Retinal pigment epithelial cell (primary cell): ENCODE measurements at regions not wholly inside any gene's neighbourhood (a gene's known extent, or its start where the extent isn't known, plus 50 kb on each side); places are given as distances from the start of the nearest gene placed in this dataset.
A peak's percentile ranks its signal among the peaks of the same experiment; 100 is the strongest.

Experiments used
- DNase-seq: peaks from one replicate; pipeline ENCODE4 v3.0.0-alpha.2; 2010; ENCODE audit warnings: low read depth
- H3K4me3 ChIP-seq: 2 replicates; pipeline ENCODE4 v1.5.1; 2011; ENCODE audit warnings: mild to moderate bottlenecking, low read length, control low read depth, moderate library complexity
- CTCF ChIP-seq: conservative IDR thresholded peaks from 2 replicates; pipeline ENCODE4 v1.5.1; 2011; ENCODE audit warnings: low read depth, low read length, control low read depth, inconsistent platforms

DNA sequence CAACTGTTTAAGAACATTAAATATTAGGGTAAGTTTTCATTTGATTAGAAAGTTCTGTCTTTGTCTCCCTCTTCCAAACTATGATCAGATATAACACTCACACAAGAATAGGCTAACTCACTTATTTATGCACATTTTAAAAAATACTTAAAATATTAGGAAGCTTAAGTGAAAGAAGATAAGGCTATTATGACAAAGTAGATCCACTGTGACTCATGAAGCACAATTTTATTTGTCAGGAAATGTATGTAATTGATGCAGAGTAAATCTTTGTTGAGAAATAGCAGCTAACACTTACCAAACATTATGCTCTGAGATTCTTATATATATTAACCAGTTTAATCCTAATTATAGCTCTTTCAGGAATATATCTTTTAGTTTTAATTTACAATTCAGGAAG, 560.6 kb downstream of the CSNK1G3 start:
- no peak overlapping the region for H3K4me3 ChIP-seq
- DNase-seq = no peak
- TF ChIP-seq CTCF = no peak

DNA sequence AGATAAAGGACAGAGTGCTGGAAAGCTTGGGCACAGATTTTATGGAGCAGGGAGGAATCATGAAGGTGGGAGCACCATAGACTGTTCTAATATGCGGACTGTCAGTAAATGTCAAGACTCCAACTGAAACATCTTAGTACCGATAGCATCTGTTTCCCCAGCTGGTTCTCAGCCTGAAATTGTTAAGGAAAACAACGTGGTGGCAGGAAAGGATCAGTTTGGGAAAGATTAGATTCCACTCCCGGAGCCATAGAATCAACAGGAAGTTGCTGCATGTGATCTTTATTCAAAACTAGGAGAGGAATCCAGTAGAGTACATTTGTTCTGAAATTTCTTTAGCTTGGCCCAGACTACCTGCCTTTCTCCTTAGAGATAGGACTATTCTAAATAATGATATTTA, 559.1 kb downstream of the CSNK1G3 start:
- no peak for DNase-seq
- TF ChIP-seq CTCF = no peak
- no peak overlapping the region for H3K4me3 ChIP-seq

GRCh38 chr5:124065508-124065907, 553.5 kb downstream of the CSNK1G3 start:
- no peak for DNase-seq
- no peak overlapping the region for H3K4me3 ChIP-seq
- TF ChIP-seq CTCF = no peak

- TF ChIP-seq CTCF = no peak
- H3K4me3 ChIP-seq = no peak overlapping the region
- no peak for DNase-seq
These were observed 553.0 kb downstream of the CSNK1G3 start for GRCh38 chr5:124064956-124065355.

DNA sequence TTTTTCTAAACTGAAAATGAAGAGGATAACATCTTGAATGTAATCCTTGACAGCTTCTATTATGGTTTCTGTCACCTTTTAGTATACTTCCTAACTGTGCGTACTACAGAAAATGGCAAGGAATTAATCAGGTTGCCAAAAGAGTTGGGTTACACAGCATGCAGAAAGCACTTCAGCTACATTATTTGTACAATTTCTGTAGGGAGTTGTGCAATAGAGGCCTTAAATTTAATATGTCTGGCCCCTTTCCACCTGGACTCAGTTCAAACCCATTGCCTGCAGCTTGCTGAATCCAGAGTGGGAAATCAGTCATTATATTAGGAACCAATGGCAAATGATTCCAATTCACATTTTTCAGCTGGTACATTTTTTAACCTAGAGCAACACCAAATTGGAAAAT, 549.7 kb downstream of the CSNK1G3 start:
- TF ChIP-seq CTCF = no peak
- peak; percentile 56 for DNase-seq
- no peak overlapping the region for H3K4me3 ChIP-seq

- TF ChIP-seq CTCF = no peak
- no peak overlapping the region for H3K4me3 ChIP-seq
- no peak for DNase-seq
These were observed 549.1 kb downstream of the CSNK1G3 start for GRCh38 chr5:124061068-124061430.

DNA sequence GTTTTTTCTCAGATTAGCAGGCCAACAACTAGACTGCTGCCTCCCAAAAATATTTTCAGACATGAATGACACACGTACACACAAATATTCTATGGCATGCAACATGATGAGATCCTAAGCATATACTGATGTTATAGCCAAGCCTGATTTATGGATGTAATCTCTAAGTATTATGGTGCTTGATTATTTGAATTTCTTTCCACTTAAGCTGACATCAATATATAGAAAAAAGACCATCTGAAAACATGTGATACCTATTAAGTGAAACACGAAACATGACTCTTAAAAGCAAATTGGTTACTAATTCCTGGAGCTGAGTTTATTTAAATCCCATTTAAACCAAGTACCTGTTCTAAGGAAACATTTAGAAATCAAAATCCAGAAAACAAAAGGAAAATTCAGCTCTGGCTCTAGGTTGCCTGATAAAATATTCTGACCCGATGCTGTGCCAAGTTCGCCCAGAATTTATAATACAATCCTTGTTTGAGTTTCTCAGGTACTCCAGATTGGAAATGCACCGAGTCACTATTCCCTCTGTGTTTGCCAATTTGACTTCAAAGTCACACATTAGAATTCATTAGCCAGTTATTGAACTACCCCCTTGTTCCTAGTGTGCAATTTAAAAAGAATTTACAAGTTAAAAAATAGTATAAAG, 548.6 kb downstream of the CSNK1G3 start:
- no peak for DNase-seq
- H3K4me3 ChIP-seq = no peak overlapping the region
- TF ChIP-seq CTCF = no peak
